Stomach (tissue), 4 donors: ENCODE measurements at regions not wholly inside any gene's neighbourhood (a gene's known extent, or its start where the extent isn't known, plus 50 kb on each side); places are given as distances from the start of the nearest gene placed in this dataset.

Experiments used
- EP300 ChIP-seq: sonication (generic); formaldehyde crosslinking; IDR thresholded peaks from one replicate; pipeline ENCODE4 v1.6.1; 2017; ENCODE audit warnings: antibody characterized with exemption
- POLR2A ChIP-seq, 4 donors: fragments of 450-650 bp; IDR thresholded peaks; one replicate each; pipeline ENCODE4 v1.6.1; 2016; ENCODE audit warnings: antibody characterized with exemption in 4 of 4, control low read depth in 2 of 4, mild to moderate bottlenecking in 1 of 4, moderate library complexity in 1 of 4
- POLR2AphosphoS5 ChIP-seq, 3 donors: sonication (generic); formaldehyde crosslinking; IDR thresholded peaks; one replicate each; pipeline ENCODE4 v1.6.1; 2016; ENCODE audit warnings: antibody characterized with exemption in 3 of 3
- TF ChIP-seq, protein P1 (sequence below), 7 experiments: fragments of 450-650 bp in 4 of 7; fragments of 200-600 bp in 3 of 7; sonication (generic) in 3 of 7; IDR thresholded peaks; one replicate each; pipeline ENCODE4 v1.5.1; 2016 to 2019; ENCODE audit warnings: antibody characterized with exemption in 7 of 7, control low read depth in 2 of 7, mild to moderate bottlenecking in 1 of 7

- TF ChIP-seq, protein P1, sequence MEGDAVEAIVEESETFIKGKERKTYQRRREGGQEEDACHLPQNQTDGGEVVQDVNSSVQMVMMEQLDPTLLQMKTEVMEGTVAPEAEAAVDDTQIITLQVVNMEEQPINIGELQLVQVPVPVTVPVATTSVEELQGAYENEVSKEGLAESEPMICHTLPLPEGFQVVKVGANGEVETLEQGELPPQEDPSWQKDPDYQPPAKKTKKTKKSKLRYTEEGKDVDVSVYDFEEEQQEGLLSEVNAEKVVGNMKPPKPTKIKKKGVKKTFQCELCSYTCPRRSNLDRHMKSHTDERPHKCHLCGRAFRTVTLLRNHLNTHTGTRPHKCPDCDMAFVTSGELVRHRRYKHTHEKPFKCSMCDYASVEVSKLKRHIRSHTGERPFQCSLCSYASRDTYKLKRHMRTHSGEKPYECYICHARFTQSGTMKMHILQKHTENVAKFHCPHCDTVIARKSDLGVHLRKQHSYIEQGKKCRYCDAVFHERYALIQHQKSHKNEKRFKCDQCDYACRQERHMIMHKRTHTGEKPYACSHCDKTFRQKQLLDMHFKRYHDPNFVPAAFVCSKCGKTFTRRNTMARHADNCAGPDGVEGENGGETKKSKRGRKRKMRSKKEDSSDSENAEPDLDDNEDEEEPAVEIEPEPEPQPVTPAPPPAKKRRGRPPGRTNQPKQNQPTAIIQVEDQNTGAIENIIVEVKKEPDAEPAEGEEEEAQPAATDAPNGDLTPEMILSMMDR (IDR thresholded peaks at IDR 0.05): no peak
- TF ChIP-seq POLR2A (IDR thresholded peaks at IDR 0.05) (no peak), EP300 (no peak), POLR2AphosphoS5 (IDR thresholded peaks at IDR 0.05) (no peak)
Measured at GRCh38 chr2:172242471-172242870, 139.8 kb upstream of the DLX2 start.
